Peyer's patch (tissue), 4 donors: ENCODE measurements at regions not wholly inside any gene's neighbourhood (a gene's known extent, or its start where the extent isn't known, plus 50 kb on each side); places are given as distances from the start of the nearest gene placed in this dataset.

ENCODE experiments used
- DNase-seq, 3 donors: peaks; one replicate each; pipeline ENCODE4 v3.0.0-alpha.2; 2017 to 2019
- H3K27ac ChIP-seq, 4 donors: fragments of 200-600 bp; sonication (generic); one replicate each; pipeline ENCODE4 v1.5.1; 2016 to 2019
- H3K27me3 ChIP-seq, 2 donors: fragments of 200-600 bp; sonication (generic); one replicate each; pipeline ENCODE4 v1.5.1; 2019
- H3K36me3 ChIP-seq, 3 donors: fragments of 200-600 bp; sonication (generic); one replicate each; pipeline ENCODE4 v1.5.1; 2016 to 2019
- H3K4me1 ChIP-seq, 4 donors: fragments of 200-600 bp; sonication (generic); one replicate each; pipeline ENCODE4 v1.5.1; 2016 to 2019
- H3K4me3 ChIP-seq, 4 donors: fragments of 200-600 bp; sonication (generic); 1 replicate in 3 of 4; 2 replicates in 1 of 4; pipeline ENCODE4 v1.5.1; 2016 to 2019; ENCODE audit warnings: mild to moderate bottlenecking in 1 of 4
- H3K9me3 ChIP-seq, 4 donors: fragments of 200-600 bp; sonication (generic); one replicate each; pipeline ENCODE4 v1.5.1; 2016 to 2019; ENCODE audit warnings: mild to moderate bottlenecking in 1 of 4
- CTCF ChIP-seq, 6 experiments: fragments of 450-650 bp in 4 of 6; fragments of 200-600 bp in 2 of 6; sonication (generic) in 1 of 6; IDR thresholded peaks; one replicate each; pipeline ENCODE4 v1.5.1; 2017 to 2019; ENCODE audit warnings: antibody characterized with exemption in 6 of 6, mild to moderate bottlenecking in 3 of 6, moderate library complexity in 1 of 6
- POLR2A ChIP-seq, 2 donors: fragments of 450-650 bp; IDR thresholded peaks; one replicate each; pipeline ENCODE4 v1.5.1; 2017; ENCODE audit warnings: antibody characterized with exemption in 2 of 2, mild to moderate bottlenecking in 2 of 2, moderate library complexity in 2 of 2

GRCh38 chr13:106343836-106344235 lies 191.6 kb downstream of the EFNB2 start:
- DNase-seq = no peak
- H3K27ac ChIP-seq = no peak overlapping the region
- TF ChIP-seq POLR2A (IDR thresholded peaks at IDR 0.05) (no peak), CTCF (IDR thresholded peaks at IDR 0.05) (no peak)
- H3K27me3 ChIP-seq = no peaks in the 10 kb centered on the region
- peaks cover 0 to 11% (median 0%) of the 10 kb centered on the region in 4 donors for H3K9me3 ChIP-seq
- no peaks in the 10 kb centered on the region for H3K36me3 ChIP-seq
- peak overlapping the region in 2 of 4 donors; percentile 33 to 40 for H3K4me3 ChIP-seq
- no peaks in the 10 kb centered on the region for H3K4me1 ChIP-seq

- no peaks in the 10 kb centered on the region for H3K4me1 ChIP-seq
- no peak for DNase-seq
- H3K27ac ChIP-seq = no peak overlapping the region
- no peak overlapping the region for H3K4me3 ChIP-seq
- TF ChIP-seq CTCF (IDR thresholded peaks at IDR 0.05) (no peak), POLR2A (IDR thresholded peaks at IDR 0.05) (no peak)
- no peaks in the 10 kb centered on the region for H3K36me3 ChIP-seq
- peaks cover 0 to 11% (median 0%) of the 10 kb centered on the region in 4 donors for H3K9me3 ChIP-seq
- no peaks in the 10 kb centered on the region for H3K27me3 ChIP-seq
These were observed 195.2 kb downstream of the EFNB2 start for GRCh38 chr13:106340249-106340648.

- no peaks in the 10 kb centered on the region for H3K36me3 ChIP-seq
- DNase-seq = no peak
- H3K4me1 ChIP-seq = no peaks in the 10 kb centered on the region
- no peak for TF ChIP-seq CTCF (IDR thresholded peaks at IDR 0.05)
- TF ChIP-seq POLR2A (IDR thresholded peaks at IDR 0.05) = no peak
- H3K27ac ChIP-seq = no peak overlapping the region
- no peak overlapping the region for H3K4me3 ChIP-seq
- H3K9me3 ChIP-seq = peaks cover 0 to 11% (median 0%) of the 10 kb centered on the region in 4 donors
- H3K27me3 ChIP-seq = no peaks in the 10 kb centered on the region
These were observed 198.2 kb downstream of the EFNB2 start for GRCh38 chr13:106337096-106337850.

- H3K27me3 ChIP-seq = no peaks in the 10 kb centered on the region
- H3K4me3 ChIP-seq = no peak overlapping the region
- no peak overlapping the region for H3K27ac ChIP-seq
- H3K4me1 ChIP-seq = no peaks in the 10 kb centered on the region
- no peaks in the 10 kb centered on the region for H3K36me3 ChIP-seq
- no peak for DNase-seq
- TF ChIP-seq CTCF (IDR thresholded peaks at IDR 0.05) (no peak), POLR2A (IDR thresholded peaks at IDR 0.05) (no peak)
- H3K9me3 ChIP-seq = peaks cover 0 to 11% (median 0%) of the 10 kb centered on the region in 4 donors
These were observed 198.8 kb downstream of the EFNB2 start for GRCh38 chr13:106336668-106337067.

GRCh38 chr13:106332621-106333020 lies 202.8 kb downstream of the EFNB2 start:
- H3K27ac ChIP-seq = no peak overlapping the region
- H3K27me3 ChIP-seq = no peaks in the 10 kb centered on the region
- no peak overlapping the region for H3K4me3 ChIP-seq
- no peak for TF ChIP-seq CTCF (IDR thresholded peaks at IDR 0.05)
- TF ChIP-seq POLR2A (IDR thresholded peaks at IDR 0.05) = no peak
- H3K4me1 ChIP-seq = no peaks in the 10 kb centered on the region
- H3K9me3 ChIP-seq = no peaks in the 10 kb centered on the region
- no peaks in the 10 kb centered on the region for H3K36me3 ChIP-seq
- no peak for DNase-seq
